ENCODE measurements at regions not wholly inside any gene's neighbourhood (a gene's known extent, or its start where the extent isn't known, plus 50 kb on each side); places are given as distances from the start of the nearest gene placed in this dataset.

DNA sequence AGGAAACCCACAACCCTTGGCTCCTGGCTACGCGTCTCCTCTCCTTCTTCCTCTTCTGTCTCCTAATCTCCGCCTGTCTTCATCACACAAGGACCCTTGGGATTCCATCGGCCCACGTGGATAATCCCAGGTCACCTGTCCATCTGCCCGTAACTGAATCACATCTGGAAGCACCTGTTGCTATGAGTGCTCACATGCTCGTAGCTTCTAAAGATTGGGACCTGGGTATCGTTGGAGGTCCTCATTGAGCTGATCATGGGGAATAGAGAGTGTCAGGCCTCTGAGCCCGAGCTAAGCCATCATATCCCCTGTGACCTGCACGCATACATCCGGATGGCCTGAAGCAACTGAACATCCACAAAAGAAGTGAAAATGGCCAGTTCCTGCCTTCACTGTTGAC, 175.4 kb downstream of the SHOX start:
- WGBS, 2 donors: 78 to 80% methylated on average over 11 of the region's 11 CpGs

DNA sequence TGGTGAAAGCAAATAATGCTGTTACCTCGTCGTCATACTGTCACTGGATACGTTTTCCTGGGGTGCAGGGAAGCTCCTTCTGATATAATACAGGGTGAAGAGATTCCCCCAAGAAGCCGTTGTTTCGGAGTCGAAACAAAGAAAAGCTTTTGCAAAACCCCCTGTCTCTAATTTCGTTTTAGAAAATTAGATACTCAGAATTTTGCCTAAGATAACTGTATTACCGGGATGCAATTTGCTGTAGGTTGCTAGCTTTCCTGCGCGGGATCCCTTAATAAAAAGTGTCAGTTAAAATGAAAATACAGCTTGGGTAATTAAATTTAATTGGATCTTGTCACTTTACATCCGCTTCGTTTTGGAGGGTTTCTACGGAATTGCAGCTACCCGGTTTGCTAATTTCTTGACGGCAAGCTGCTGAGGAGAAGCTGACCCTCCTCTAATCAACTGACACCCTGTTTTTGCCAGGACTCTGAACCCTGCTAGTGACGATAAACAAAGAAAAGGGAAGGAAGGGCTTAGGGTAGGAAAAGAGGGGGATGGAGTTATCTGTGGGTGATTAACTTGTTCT, 174.6 kb downstream of the SHOX start:
- no peak overlapping the region for H3K27ac ChIP-seq
- no peaks in the 10 kb centered on the region for H3K4me1 ChIP-seq
- intact Hi-C loops (cut with DNase I): no loop called here
- no peak overlapping the region for H3K4me3 ChIP-seq
- H3K27me3 ChIP-seq: peaks cover 0 to 12% (median 0%) of the 10 kb centered on the region in 7 donors
- TF ChIP-seq, protein P1, sequence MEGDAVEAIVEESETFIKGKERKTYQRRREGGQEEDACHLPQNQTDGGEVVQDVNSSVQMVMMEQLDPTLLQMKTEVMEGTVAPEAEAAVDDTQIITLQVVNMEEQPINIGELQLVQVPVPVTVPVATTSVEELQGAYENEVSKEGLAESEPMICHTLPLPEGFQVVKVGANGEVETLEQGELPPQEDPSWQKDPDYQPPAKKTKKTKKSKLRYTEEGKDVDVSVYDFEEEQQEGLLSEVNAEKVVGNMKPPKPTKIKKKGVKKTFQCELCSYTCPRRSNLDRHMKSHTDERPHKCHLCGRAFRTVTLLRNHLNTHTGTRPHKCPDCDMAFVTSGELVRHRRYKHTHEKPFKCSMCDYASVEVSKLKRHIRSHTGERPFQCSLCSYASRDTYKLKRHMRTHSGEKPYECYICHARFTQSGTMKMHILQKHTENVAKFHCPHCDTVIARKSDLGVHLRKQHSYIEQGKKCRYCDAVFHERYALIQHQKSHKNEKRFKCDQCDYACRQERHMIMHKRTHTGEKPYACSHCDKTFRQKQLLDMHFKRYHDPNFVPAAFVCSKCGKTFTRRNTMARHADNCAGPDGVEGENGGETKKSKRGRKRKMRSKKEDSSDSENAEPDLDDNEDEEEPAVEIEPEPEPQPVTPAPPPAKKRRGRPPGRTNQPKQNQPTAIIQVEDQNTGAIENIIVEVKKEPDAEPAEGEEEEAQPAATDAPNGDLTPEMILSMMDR (IDR thresholded peaks at IDR 0.05): no peak
- 29 to 36% methylated on average over 16 of the region's 16 CpGs for WGBS, 2 donors
- DNase-seq: no peak
- no peaks in the 10 kb centered on the region for H3K36me3 ChIP-seq
- no peak for ATAC-seq
- peaks cover 0 to 12% (median 0%) of the 10 kb centered on the region in 11 donors for H3K9me3 ChIP-seq

More for the DNA sequence above, 175.4 kb downstream of the SHOX start:
- Histone ChIP-seq H3K4me3 (no peak overlapping the region), H3K36me3 (no peaks in the 10 kb centered on the region), H3K27me3 (peaks cover 0 to 11% (median 0%) of the 10 kb centered on the region in 7 donors), H3K4me1 (no peaks in the 10 kb centered on the region), H3K27ac (no peak overlapping the region), H3K9me3 (peaks cover 0 to 6% (median 0%) of the 10 kb centered on the region in 11 donors)
- intact Hi-C loops (cut with DNase I): no loop called here
- TF ChIP-seq, protein P1 (IDR thresholded peaks at IDR 0.05): no peak
- ATAC-seq (no peak), DNase-seq (no peak)

DNA sequence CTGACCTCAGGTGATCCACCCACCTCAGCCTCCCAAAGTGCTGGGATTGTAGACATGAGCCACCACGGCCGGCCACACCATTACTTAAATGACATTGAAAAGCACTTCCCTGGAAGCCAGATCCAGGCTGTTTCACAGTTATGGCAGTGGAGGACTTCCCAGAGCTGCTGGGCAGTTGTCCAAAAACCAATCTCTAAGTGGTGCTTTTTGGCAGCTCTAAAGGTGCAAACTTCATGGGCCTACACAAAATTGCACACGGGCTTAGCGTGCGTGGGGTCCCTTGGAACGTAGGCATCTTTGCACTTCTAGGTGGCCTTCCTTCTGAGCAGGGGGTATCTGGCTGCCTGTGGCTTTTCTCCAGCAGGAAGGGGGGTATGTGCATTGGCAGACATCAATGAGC, 172.3 kb downstream of the SHOX start:
- intact Hi-C loops (cut with DNase I): no loop called here
- Histone ChIP-seq H3K4me1 (no peaks in the 10 kb centered on the region), H3K9me3 (peaks cover 0 to 19% (median 0%) of the 10 kb centered on the region in 11 donors), H3K36me3 (no peaks in the 10 kb centered on the region), H3K27me3 (peaks cover 0 to 9% (median 0%) of the 10 kb centered on the region in 7 donors), H3K4me3 (no peak overlapping the region), H3K27ac (no peak overlapping the region)
- ATAC-seq (no peak), DNase-seq (no peak)
- TF ChIP-seq, protein P1 (IDR thresholded peaks at IDR 0.05): no peak
- WGBS, 2 donors: 85 to 93% methylated on average over 6 of the region's 6 CpGs

DNA sequence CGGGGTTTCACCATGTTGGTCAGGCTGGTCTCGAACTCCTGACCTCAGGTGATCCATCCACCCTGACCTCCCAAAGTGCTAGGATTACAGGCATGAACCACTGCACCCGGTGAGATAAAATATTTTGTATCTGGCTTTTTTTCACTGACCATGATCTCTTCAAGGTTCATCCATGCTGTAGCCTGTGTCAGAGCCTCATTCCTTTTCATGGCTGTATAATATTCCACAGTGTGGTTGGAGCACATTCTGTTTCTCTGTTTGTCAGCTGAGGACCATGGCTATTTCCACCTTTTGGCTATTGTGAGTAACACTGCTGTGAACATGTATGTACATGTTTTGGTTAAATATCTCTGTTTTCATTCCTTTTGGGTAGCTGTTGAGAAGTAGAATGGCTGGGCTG, 169.2 kb downstream of the SHOX start:
- no peak for DNase-seq
- ATAC-seq: no peak
- TF ChIP-seq, protein P1 (IDR thresholded peaks at IDR 0.05): no peak
- WGBS, 2 donors: 87 to 96% methylated on average over 3 of the region's 3 CpGs
- Histone ChIP-seq H3K27ac (no peak overlapping the region), H3K4me3 (no peak overlapping the region), H3K9me3 (peaks cover 0 to 19% (median 0%) of the 10 kb centered on the region in 11 donors), H3K36me3 (no peaks in the 10 kb centered on the region), H3K4me1 (no peaks in the 10 kb centered on the region), H3K27me3 (peaks cover 0 to 5% (median 0%) of the 10 kb centered on the region in 7 donors)
- intact Hi-C loops (cut with DNase I): no loop called here
